H1 (cell line): ENCODE measurements at regions not wholly inside any gene's neighbourhood (a gene's known extent, or its start where the extent isn't known, plus 50 kb on each side); places are given as distances from the start of the nearest gene placed in this dataset.

Source experiments
- CTCF ChIA-PET: fragments of 300-600 bp; sonication (Branson Sonifier 250); formaldehyde crosslinking; loops from one replicate; lab custom pipeline; 2021; ENCODE audit not compliant: partially characterized antibody; lab: Charles Lee
- POLR2A ChIA-PET: fragments of 300-600 bp; sonication (Branson Sonifier 250); formaldehyde crosslinking; loops from one replicate; lab custom pipeline; 2021; ENCODE audit warnings: inconsistent platforms; ENCODE audit not compliant: partially characterized antibody; lab: Charles Lee
- DNase-seq, 2 experiments: peaks; one replicate each; pipeline versions ENCODE4 v3.0.0 to v3.0.0-alpha.2; 2010 to 2022; ENCODE audit warnings: low spot score in 2 of 2, low read depth in 1 of 2, mixed read lengths in 1 of 2
- FAIRE-seq: peaks from 2 replicates; lab custom pipeline; 2011; peaks lifted over from hg19 to GRCh38; lab: Jason Lieb, UNC
- H2AFZ ChIP-seq: 2 replicates; pipeline ENCODE4 v1.8.1; 2012; ENCODE audit warnings: low read length, inconsistent platforms
- H2AK5ac ChIP-seq: 2 replicates; pipeline ENCODE4 v1.6.1; 2013; ENCODE audit warnings: low read depth, low read length
- H2BK120ac ChIP-seq: replicated peaks from 2 replicates; pipeline ENCODE3; 2013; ENCODE audit warnings: low read depth, low read length, inconsistent platforms
- H2BK12ac ChIP-seq: 2 replicates; pipeline ENCODE4 v1.6.1; 2013; ENCODE audit warnings: low read depth, low read length
- H2BK15ac ChIP-seq: 2 replicates; pipeline ENCODE4 v1.6.1; 2013; ENCODE audit warnings: low read length
- H2BK20ac ChIP-seq: 2 replicates; pipeline ENCODE4 v1.6.1; 2013; ENCODE audit warnings: low read length
- H2BK5ac ChIP-seq: 2 replicates; pipeline ENCODE4 v1.6.1; 2013; ENCODE audit warnings: low read depth, low read length
- H3K14ac ChIP-seq: 2 replicates; pipeline ENCODE4 v1.6.1; 2013; ENCODE audit warnings: inconsistent platforms; ENCODE audit not compliant: insufficient read length
- H3K18ac ChIP-seq: 2 replicates; pipeline ENCODE4 v1.6.1; 2013; ENCODE audit warnings: low read length; ENCODE audit errors: extremely low read depth
- H3K23ac ChIP-seq: 2 replicates; pipeline ENCODE4 v1.6.1; 2013; ENCODE audit warnings: inconsistent platforms; ENCODE audit not compliant: insufficient read length
- H3K23me2 ChIP-seq: 2 replicates; pipeline ENCODE4 v1.6.1; 2013; ENCODE audit warnings: low read depth, low read length
- H3K27ac ChIP-seq: 2 replicates; pipeline ENCODE4 v1.6.1; 2011; ENCODE audit warnings: low read depth, low read length, inconsistent platforms
- H3K27me3 ChIP-seq, 4 experiments: replicated peaks in 1 of 4; 1 replicate in 1 of 4; 2 replicates in 3 of 4; pipeline versions ENCODE4 v1.6.1 to v1.8.1; 2011 to 2013; ENCODE audit warnings: low read length in 3 of 4, mild to moderate bottlenecking in 3 of 4, inconsistent platforms in 2 of 4, mixed read lengths in 2 of 4, moderate library complexity in 1 of 4; ENCODE audit not compliant: control insufficient read depth in 3 of 4, insufficient read depth in 3 of 4; ENCODE audit errors: extremely low read depth in 1 of 4
- H3K36me3 ChIP-seq, 4 experiments: 2 replicates each; pipeline versions ENCODE4 v1.6.1 to v1.8.1; 2011 to 2013; ENCODE audit warnings: mild to moderate bottlenecking in 4 of 4, low read length in 3 of 4, moderate library complexity in 2 of 4, control low read depth in 1 of 4, inconsistent platforms in 1 of 4; ENCODE audit not compliant: insufficient read depth in 4 of 4, control insufficient read depth in 2 of 4
- H3K4ac ChIP-seq: replicated peaks from 2 replicates; pipeline ENCODE3; 2013; ENCODE audit warnings: low read length, low read depth, mixed read lengths, inconsistent platforms; ENCODE audit not compliant: insufficient read length
- H3K4me1 ChIP-seq, 4 experiments: replicated peaks in 1 of 4; 1 replicate in 1 of 4; 2 replicates in 3 of 4; pipeline versions ENCODE4 v1.6.1 to v1.8.1; 2011 to 2013; ENCODE audit warnings: low read length in 3 of 4, inconsistent platforms in 2 of 4, mixed read lengths in 1 of 4; ENCODE audit not compliant: insufficient read depth in 4 of 4, control insufficient read depth in 3 of 4
- H3K4me2 ChIP-seq, 2 experiments: 2 replicates each; pipeline versions ENCODE4 v1.6.1 to v1.8.1; 2011 to 2013; ENCODE audit warnings: low read depth in 2 of 2, low read length in 2 of 2, control low read depth in 1 of 2, inconsistent platforms in 1 of 2, mild to moderate bottlenecking in 1 of 2; ENCODE audit not compliant: insufficient read depth in 1 of 2
- H3K4me3 ChIP-seq, 4 experiments: fragments of 200-600, 300-600 bp in 1 of 4; sonication (generic), shearing (Covaris generic), sonication (Bioruptor Twin) in 1 of 4; 2 replicates each; pipeline versions ENCODE4 v1.5.1 to v1.8.1; 2011 to 2016; ENCODE audit warnings: low read length in 4 of 4, low read depth in 3 of 4, control low read depth in 2 of 4, inconsistent platforms in 2 of 4, mild to moderate bottlenecking in 2 of 4, mixed read lengths in 1 of 4, moderate library complexity in 1 of 4; ENCODE audit not compliant: insufficient read depth in 2 of 4; ENCODE audit errors: extremely low read depth in 1 of 4
- H3K56ac ChIP-seq: replicated peaks from 2 replicates; pipeline ENCODE3; 2013; ENCODE audit warnings: low read depth, mild to moderate bottlenecking, mixed read lengths, low read length, inconsistent platforms; ENCODE audit not compliant: insufficient read length
- H3K79me1 ChIP-seq: 2 replicates; pipeline ENCODE4 v1.6.1; 2013; ENCODE audit warnings: low read depth, low read length, control low read depth
- H3K79me2 ChIP-seq, 2 experiments: 2 replicates each; pipeline versions ENCODE4 v1.6.1 to v1.8.1; 2012 to 2013; ENCODE audit warnings: low read length in 2 of 2, mild to moderate bottlenecking in 2 of 2, inconsistent platforms in 1 of 2; ENCODE audit not compliant: insufficient read depth in 2 of 2, control insufficient read depth in 1 of 2
- H3K9ac ChIP-seq, 4 experiments: replicated peaks in 1 of 4; 1 replicate in 1 of 4; 2 replicates in 3 of 4; pipeline versions ENCODE4 v1.6.1 to v1.8.1; 2011 to 2013; ENCODE audit warnings: low read depth in 3 of 4, low read length in 3 of 4, control low read depth in 2 of 4, mild to moderate bottlenecking in 2 of 4, moderate library complexity in 2 of 4, inconsistent platforms in 1 of 4; ENCODE audit errors: extremely low read depth in 1 of 4
- H3K9me3 ChIP-seq, 2 experiments: 2 replicates each; pipeline versions ENCODE4 v1.6.1 to v1.8.1; 2012 to 2013; ENCODE audit warnings: mild to moderate bottlenecking in 2 of 2, moderate library complexity in 2 of 2, control low read depth in 1 of 2, inconsistent platforms in 1 of 2, low read depth in 1 of 2, low read length in 1 of 2, mixed read lengths in 1 of 2; ENCODE audit not compliant: insufficient read depth in 2 of 2
- H4K20me1 ChIP-seq, 2 experiments: replicated peaks in 1 of 2; 2 replicates each; pipeline versions ENCODE3 to v1.8.1; 2011 to 2013; ENCODE audit warnings: inconsistent platforms in 2 of 2, low read length in 2 of 2, mild to moderate bottlenecking in 1 of 2; ENCODE audit not compliant: insufficient read depth in 2 of 2, control insufficient read depth in 1 of 2
- H4K5ac ChIP-seq: 2 replicates; pipeline ENCODE4 v1.6.1; 2013; ENCODE audit warnings: low read length, low read depth, mixed read lengths, inconsistent platforms; ENCODE audit not compliant: insufficient read length
- H4K8ac ChIP-seq: 2 replicates; pipeline ENCODE4 v1.8.0; 2013; ENCODE audit warnings: mild to moderate bottlenecking, moderate library complexity, low read length, inconsistent platforms; ENCODE audit not compliant: insufficient read depth; ENCODE audit errors: extremely low read depth
- H4K91ac ChIP-seq: replicated peaks from 2 replicates; pipeline ENCODE3; 2013; ENCODE audit warnings: low read length, mixed read lengths, inconsistent platforms; ENCODE audit not compliant: insufficient read length
- BRCA1 ChIP-seq: IDR thresholded peaks from 2 replicates; pipeline ENCODE4 v1.6.1; 2012; ENCODE audit warnings: low read depth, low read length, improper control_type of control experiment
- EP300 ChIP-seq, 2 experiments: IDR thresholded peaks; 1 replicate in 1 of 2; 2 replicates in 1 of 2; pipeline ENCODE4 v1.6.1; 2011 to 2012; ENCODE audit warnings: low read depth in 2 of 2, low read length in 2 of 2, mild to moderate bottlenecking in 2 of 2, borderline replicate concordance in 1 of 2, inconsistent platforms in 1 of 2, moderate library complexity in 1 of 2
- WGBS, 2 experiments: shearing (Covaris generic) in 1 of 2; methylation state at CpG; one replicate each; pipeline versions ENCODE4 v1.1.6 to v1.1.7; 2013 to 2015; ENCODE audit warnings: low lambda C conversion rate in 2 of 2, mixed read lengths in 2 of 2, inconsistent platforms in 1 of 2, low coverage in 1 of 2, missing lambda C conversion rate in 1 of 2; ENCODE audit not compliant: insufficient replicate concordance in 2 of 2, insufficient coverage in 1 of 2, insufficient read length in 1 of 2; ENCODE audit errors: extremely low coverage in 1 of 2, missing lambda C conversion rate in 1 of 2; 5-methylcytosine and 5-hydroxymethylcytosine counted together

DNA sequence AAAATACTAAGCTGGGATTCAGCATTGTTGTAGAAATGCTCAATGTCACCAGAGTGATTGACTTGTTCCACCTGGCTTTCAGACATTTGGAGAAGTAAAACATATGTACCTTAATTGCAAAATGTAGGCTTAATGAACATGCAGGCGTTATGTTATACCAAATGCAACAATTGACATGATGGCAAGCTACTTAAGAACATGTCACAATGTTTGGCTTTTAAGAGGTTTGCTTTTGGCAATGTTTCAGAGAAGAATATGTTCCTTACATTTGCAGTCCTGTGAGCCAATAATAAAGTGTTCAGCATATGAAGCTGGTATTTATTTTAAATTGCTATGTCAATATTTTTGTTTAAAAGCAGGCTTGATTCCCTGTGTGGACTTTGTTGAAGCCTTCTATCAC is 111.7 kb upstream of the NUDT12 start:
- no peak overlapping the region for H3K9ac ChIP-seq
- H3K23ac ChIP-seq, result no peak overlapping the region
- peaks cover 0 to 3% (median 0%) of the 10 kb centered on the region in 4 experiments; a peak in 1 of 7 replicates for H3K4me1 ChIP-seq
- no peak overlapping the region for H2BK5ac ChIP-seq
- H4K5ac ChIP-seq, result no peak overlapping the region
- POLR2A ChIA-PET, result no interaction called here
- H3K27me3 ChIP-seq, result no peaks in the 10 kb centered on the region
- H3K23me2 ChIP-seq, result no peaks in the 10 kb centered on the region
- H3K56ac ChIP-seq, result no peak overlapping the region
- no peak for FAIRE-seq
- H3K36me3 ChIP-seq, result no peaks in the 10 kb centered on the region
- H3K18ac ChIP-seq, result no peak overlapping the region
- no peak overlapping the region for H4K8ac ChIP-seq
- H3K14ac ChIP-seq, result no peak overlapping the region
- no peaks in the 10 kb centered on the region for H3K79me1 ChIP-seq
- H2AFZ ChIP-seq, result no peak overlapping the region
- H2BK120ac ChIP-seq, result no peak overlapping the region
- H3K27ac ChIP-seq, result no peak overlapping the region
- H2AK5ac ChIP-seq, result no peak overlapping the region
- no peaks in the 10 kb centered on the region for H3K9me3 ChIP-seq
- H3K4ac ChIP-seq, result no peak overlapping the region
- H4K20me1 ChIP-seq, result no peaks in the 10 kb centered on the region
- H3K79me2 ChIP-seq, result no peaks in the 10 kb centered on the region
- DNase-seq, result no peak
- H2BK15ac ChIP-seq, result no peak overlapping the region
- H2BK12ac ChIP-seq, result no peak overlapping the region
- no peak overlapping the region for H2BK20ac ChIP-seq
- CTCF ChIA-PET, result no interaction called here
- H3K4me3 ChIP-seq, result no peak overlapping the region
- no peak overlapping the region for H3K4me2 ChIP-seq
- H4K91ac ChIP-seq, result no peak overlapping the region
- 83% methylated on average over 1 of the region's 1 CpG; no CpG with 5 or more reads in 1 of the 2 experiments for WGBS, 2 experiments
- TF ChIP-seq BRCA1 (no peak), EP300 (IDR thresholded peaks at IDR 0.05; ENCODE audit: borderline replicate concordance in 1 of 2, low read depth in 2 of 2, low read length in 2 of 2) (no peak)
